ENCODE measurements at regions not wholly inside any gene's neighbourhood (a gene's known extent, or its start where the extent isn't known, plus 50 kb on each side); places are given as distances from the start of the nearest gene placed in this dataset.

DNA sequence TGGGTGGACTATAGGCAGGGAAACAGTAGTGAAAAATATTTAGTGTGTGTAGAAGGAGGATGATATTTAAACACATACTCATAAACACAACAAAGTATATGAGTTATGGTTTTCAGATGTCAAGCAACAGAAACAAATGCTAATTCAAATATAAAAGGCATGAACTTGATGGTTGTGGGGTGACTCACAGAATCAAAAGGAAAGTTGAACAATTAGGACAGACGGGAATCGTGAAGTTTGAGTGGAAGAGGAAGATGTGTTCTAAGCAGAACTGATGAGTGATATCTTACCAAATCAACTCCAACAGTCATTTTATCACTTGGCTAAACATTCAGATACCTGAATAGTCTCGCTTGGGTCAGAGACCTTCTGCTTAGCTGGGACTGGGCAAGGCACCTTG, 53.6 kb upstream of the ITGA6 start:
- DNase-seq: no peak

DNA sequence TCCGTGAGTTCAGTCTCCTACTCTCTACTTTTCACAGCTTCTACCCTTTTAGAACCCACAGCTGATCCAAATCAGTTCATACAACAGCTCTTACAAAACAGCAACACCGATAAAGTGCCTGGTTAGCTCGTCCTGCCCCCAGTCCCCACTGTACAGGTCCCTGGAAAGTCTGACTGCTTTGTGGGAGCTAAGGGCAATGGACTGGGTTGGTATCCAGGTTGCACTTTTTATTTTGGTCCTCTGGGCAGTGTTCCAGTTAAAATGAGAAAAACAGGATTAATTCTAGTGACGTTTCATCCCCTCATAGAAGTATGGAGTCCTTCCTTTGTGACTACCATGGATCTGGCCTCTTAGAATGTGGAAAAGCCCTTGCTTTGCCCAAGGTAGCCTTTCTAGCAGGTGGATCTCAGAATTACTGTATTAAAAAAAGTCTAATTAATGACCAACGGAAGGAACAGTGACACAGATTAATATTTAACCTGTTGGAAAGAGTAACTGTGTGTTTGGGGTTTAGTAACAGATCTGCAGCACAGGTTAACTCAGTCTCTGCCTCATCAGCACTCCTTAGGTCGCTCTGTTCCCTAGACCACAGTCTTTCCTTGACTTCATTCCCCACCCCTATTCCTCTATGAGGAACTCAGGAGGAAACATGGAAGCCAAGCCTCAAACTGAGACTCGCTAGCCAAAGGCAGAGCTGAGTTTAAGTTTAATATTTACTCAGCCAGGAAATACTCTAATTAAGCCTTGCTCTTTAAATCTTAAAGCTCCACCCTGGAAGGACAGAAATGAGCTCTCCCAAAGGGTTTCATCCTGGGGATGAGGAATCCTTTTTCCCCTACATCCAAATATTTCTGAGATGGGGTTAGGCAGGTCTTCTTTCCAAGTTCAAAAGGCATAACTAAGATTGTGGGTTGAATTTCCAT, 52.8 kb upstream of the ITGA6 start:
- no peak for DNase-seq

DNA sequence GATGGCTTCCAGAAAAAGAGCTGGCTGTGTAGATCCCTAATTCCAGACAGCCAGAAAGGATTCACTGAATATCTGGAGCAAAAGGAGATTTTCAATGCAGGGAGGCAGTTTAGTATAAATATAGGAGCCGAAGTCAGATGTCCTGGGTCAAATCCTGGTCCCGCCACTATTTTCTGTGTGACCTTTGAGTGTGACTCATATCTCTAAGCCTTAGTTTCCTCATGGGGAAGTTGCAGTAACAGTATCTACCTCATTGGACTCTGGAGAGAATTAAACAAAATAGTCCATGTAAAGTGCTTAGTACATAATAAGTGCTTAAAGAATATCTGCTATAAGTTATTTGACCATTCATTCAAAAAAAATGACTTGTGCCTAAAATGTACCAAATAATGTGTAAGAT, 52.1 kb upstream of the ITGA6 start:
- DNase-seq: no peak

DNA sequence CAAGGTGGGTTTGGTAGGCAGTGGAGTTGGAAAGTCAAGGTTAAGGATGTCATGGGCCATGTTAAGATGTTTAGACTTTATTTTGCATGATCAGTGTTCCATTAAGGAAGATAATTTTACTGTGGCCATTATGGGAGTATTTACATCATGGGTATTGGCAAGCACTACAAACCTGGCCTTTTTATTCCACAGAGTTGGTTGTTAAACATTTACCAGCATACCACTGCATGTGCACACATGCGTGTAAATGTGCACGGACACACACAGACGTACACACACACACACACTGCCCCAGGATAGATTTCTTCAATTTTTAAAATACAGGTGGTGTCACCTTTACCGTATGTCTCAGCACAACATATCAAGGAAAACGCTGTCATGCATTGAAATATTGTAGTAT, 51.4 kb upstream of the ITGA6 start:
- no peak for DNase-seq

DNA sequence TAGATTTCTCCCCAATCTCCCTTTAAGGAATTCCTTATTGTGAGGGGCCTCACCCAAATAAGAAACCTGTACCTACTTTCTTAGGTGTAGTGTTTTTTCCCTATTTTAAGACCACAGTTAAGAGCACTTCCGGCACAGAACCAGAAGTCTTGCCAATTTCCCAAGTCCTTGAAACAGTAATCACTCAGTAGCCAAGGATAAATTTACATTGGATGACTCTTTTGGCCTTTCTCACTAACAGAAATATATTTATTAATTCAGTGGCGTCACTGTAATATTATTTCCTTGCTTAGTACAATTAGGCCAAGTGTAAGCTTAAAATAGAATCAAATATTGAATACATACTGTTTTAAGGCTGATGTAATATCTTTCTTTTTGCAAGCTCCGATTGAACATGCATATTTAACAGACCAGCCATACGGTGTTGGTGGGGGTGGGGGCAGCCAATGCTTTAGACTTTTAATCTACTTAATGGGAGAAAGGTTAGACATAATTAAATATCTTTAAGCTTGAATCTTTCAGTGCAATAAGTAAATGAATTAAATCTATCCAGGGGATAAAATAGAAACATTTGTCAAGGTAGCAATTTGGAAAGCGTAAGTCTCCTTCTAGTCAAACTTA, 50.8 kb upstream of the ITGA6 start:
- DNase-seq: no peak

DNA sequence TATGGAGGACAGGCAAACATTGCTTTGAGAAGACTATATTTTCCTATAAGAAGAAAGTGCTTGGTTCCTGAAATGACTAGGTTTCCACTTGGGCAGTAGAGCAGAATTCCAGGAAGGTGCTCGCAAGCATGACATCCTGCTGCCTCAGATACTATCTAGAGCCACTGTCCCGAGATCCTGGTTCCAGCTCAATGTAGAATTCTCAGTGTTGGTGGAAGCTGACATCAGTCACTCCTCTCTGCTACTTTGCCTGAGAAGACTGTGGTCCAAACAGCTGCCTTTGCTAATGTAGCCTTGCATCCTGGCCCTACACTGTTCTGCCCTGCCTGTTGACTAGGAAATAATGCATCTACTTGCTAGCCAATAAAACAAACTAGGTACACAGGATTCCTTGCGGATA, 50.0 kb upstream of the ITGA6 start:
- DNase-seq: no peak

All from activated naive CD4-positive, alpha-beta T cell (primary cell).